Activated CD4-positive, alpha-beta T cell treated with anti-CD3 and anti-CD28 coated beads for 24 hours (primary cell): ENCODE measurements at regions not wholly inside any gene's neighbourhood (a gene's known extent, or its start where the extent isn't known, plus 50 kb on each side); places are given as distances from the start of the nearest gene placed in this dataset.
"Not testable (repeated sequence)": the region's sequence is repeated elsewhere in the genome, so short reads cannot be mapped to it uniquely, and the experiment has no call there.

Experiments
- DNase-seq, 2 donors: peaks; one replicate each; pipeline ENCODE4 v3.0.0-alpha.2; 2020; ENCODE audit warnings: low read depth in 2 of 2

DNA sequence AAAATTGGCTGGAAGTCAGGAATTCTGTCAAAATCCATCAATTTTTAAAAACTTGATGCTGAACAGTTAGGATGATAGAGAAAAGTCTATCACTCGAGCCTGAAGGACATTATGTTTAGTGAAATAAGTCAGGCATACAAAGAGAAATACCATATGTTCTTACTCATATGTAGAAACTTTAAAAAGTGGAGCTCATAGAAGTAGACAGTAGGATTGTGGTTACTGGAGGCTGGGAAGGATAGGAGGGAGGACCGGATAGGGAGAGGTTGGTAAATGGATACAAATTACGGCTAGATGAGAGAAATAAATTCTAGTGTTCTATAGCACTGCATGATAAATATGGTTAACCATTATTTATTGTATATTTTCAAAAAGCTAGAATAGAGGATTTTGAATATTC, 389.5 kb upstream of the RASGRP1 start:
- no peak for DNase-seq

DNA sequence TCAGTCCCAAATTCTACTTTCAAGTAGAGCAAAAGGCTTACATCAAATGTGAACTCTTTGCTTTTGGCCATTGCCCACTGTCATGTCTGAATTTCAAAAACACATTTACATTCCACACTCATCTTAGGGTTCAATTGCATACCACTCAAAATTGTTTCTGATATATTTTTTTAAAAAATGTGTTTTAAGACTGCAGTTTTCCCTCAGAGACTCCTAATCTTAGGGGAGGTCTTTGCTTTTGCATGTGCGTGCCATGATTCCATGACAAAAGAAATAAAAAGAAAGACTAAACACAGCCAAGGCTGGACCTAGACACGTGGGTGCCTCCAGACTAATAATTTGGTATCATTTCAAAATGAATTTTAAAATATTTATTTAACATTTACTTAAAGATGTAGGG, 396.8 kb upstream of the RASGRP1 start:
- DNase-seq: no peak

- no peak for DNase-seq
Observed at GRCh38 chr15:38961931-38962330, 397.3 kb upstream of the RASGRP1 start.

- no peak for DNase-seq
Observed at GRCh38 chr15:38972831-38973230, 408.2 kb upstream of the RASGRP1 start.

GRCh38 chr15:38975282-38975990, 410.8 kb upstream of the RASGRP1 start:
- no peak for DNase-seq

- no peak for DNase-seq
Observed at GRCh38 chr15:38991126-38991525, 426.5 kb upstream of the RASGRP1 start.

GRCh38 chr15:38991701-38992100, 427.1 kb upstream of the RASGRP1 start:
- no peak for DNase-seq

- no peak for DNase-seq
Observed at GRCh38 chr15:38992506-38992905, 427.9 kb upstream of the RASGRP1 start.

DNA sequence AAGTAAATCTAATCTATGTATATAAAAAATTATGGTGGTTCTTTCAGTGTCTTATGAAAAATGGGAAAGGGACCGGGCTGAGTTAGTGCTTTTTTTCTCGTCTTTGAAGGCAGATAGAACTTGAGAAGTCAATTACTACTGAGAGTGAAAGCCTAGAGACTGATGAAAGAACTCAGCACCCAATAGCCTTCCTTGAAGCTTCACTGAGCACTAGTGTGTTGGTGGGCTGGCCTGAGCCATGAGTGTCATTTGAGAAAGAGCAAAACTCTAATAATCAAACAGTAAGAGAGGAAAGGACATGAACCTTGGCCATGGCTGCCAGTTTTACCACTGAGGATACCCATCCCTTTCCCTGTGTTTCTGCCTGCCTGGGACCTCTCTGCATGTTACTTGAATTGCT, 428.3 kb upstream of the RASGRP1 start:
- no peak for DNase-seq

DNA sequence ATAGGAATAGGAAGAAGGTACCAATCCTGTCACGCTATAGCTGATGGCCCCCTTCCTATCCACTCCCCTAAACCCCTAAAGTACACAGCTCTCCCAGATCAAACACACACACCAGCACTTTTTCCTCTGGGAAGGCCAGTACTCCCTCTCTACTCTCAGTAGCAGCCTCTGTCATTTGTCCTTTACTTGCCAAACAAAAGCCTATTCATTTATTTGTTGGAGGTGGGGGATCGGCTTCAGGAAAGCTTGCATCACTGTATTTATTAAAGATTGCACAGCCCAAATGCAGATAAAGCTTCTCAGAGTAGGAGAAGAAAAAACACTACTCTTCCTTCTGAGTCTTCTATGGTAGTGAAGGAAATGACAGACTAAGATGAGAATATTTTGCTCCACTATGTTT, 429.7 kb upstream of the RASGRP1 start:
- no peak for DNase-seq

DNA sequence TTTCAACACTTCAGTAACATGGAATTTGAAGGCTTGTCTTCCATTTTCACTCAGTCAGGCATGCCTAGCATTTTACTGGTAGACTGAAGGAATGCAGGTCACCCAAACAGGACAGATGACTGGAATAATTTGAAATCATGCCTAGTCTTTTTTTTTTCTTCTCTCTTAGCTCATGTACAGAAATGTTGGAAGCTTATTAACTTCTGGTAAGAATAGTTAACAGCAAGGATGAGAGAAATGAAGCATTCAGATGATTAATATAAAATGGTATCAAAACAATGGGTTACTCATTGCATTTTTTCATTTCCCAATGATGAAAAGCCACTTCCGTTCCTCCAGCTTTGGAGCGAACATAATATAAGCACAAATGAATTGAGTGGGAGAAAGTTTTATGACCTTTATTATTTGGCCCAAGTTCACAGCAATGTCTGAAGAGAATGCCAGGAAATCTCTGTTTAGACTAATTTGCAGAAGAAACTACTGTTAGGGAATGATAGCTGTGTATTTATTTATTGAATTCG, 431.6 kb upstream of the RASGRP1 start:
- no peak for DNase-seq

DNA sequence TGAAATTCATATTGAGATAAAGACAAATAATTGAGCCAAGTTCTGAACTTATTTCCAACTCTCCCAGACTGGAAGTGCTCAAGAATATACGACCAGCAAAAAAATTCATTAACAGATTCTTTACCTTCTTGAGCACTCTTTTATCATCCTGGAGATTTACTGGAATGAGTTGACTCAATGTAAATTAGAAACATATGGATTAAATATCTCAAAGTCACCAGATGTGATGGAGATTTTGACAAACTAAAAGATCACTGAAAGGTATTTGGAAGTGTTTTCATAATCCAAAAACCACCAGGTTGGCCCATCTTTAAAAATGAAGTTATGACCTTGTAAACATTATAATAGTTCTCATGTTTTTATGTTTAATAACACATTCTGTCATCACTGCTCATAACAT, 433.2 kb upstream of the RASGRP1 start:
- no peak for DNase-seq

- DNase-seq: no peak
Observed at GRCh38 chr15:39000008-39000734, 435.6 kb upstream of the RASGRP1 start.

DNA sequence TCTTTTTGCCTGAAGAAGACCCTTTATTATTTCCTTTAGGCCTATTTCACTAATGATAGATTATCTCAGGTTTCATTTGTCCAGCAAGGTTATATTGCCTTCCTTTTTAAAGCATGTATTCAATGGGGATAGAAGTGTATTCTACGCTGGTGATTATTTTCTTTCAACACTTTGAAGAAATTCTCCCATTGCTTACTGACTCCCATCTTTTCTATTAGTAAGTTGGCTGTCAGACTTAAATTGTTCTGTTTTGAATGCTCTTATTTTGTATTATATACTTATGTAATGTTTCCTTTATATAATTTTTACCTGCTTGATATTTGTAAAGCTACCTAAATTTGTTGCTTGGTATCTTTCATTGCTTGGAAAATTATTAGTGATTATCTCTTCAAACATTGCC, 445.1 kb upstream of the RASGRP1 start:
- DNase-seq: no peak

DNA sequence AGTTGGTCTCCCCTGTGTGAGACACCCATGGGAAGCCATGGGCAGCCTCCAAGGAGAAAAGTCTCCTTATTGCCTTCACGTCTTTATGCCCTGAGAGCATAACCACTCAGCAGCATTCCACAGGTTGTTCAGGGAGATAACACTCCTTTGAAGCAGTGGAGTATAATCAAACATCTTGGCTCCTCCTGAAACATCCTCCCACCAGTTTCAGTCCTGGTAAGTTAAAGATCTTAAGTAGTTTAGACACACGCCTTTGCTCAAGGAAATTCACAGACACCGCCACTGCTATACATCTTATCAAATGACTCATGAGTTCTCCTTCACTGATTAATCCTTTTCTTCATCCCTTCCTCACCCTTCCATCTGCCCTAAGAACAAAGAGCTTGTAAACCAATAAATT, 446.5 kb upstream of the RASGRP1 start:
- DNase-seq: not testable (repeated sequence)

DNA sequence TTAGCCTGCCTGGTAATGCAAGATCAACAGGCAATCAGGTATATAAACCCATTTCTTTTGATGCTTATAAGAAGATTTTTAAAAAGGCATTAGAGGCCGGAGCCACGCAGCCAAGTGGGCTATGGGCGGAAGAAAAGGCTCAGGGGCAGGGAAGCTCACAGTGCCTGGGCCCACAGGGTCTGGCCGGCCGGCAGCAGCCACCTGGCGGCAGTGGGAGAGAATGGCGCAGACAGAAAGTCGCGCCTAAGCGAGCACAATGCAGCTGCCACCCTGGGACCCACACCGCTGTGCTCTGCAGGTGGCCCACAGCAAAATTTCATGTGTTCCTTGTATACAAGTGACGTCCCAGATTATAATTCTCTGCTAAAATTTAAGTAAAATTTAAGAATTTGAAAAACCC, 448.6 kb upstream of the RASGRP1 start:
- DNase-seq: no peak

DNA sequence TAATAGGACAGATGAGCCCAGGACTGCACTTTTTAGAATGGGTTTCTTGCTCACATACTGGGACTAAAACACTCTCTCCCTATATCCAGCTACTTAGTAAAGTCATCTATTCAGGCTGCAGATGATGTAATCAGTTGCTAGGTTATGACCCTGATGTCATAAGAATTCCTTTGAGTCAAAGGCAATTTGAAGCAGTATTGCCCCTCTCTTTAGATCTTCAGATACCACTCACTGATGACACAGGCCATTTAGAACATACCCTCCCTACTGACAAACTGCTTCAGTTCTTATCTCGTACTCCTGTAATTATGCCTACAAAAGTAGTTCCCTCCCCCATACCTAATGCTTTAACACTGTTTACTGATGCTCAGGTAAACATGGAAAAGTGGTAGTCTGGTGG, 450.1 kb upstream of the RASGRP1 start:
- DNase-seq: no peak

DNA sequence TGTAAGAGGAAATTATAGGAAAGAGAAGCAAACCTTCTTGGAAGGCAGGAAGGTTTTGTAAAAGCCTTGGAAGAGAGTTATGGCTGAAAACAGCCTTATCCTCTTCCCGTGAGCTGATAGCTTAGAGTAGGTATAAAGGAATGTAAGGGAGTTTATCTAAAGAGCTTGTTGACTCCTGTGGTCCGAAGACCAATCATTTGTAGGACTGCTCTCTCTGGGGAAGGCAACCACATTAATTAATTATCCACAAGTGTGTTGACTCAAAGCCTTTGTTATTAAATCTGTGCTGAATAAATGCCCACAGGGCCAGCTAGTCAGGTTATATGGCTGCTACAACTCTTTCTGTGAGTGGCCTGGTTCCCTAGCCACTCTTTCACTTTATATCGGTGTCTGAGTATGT, 452.1 kb upstream of the RASGRP1 start:
- no peak for DNase-seq

- no peak for DNase-seq
Observed at GRCh38 chr15:39018966-39019365, 454.4 kb upstream of the RASGRP1 start.

GRCh38 chr15:39021341-39021740, 456.7 kb upstream of the RASGRP1 start:
- DNase-seq: no peak

- DNase-seq: no peak
Observed at GRCh38 chr15:39022532-39023305, 458.1 kb upstream of the RASGRP1 start.

- no peak for DNase-seq
Observed at GRCh38 chr15:39025321-39025720, 460.7 kb upstream of the RASGRP1 start.

DNA sequence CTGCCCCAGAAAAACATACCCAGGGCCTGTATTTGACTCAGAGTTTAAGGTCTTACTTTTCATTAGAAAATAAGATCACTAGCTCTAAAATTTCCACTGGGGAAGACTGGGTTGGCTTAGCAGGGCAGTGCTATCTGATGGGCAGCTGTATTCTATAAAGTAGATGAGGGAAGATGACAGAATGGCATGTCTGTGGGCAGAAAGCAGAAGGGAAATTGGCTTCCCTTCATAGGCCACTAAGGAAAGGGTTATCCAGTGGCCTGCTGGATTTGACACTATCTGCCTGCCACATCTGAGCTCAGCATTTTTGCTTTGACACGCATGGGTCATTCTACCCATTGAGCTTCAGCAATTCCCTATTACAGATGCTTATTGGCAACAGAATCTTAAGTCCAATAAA, 461.3 kb upstream of the RASGRP1 start:
- DNase-seq: no peak
